GM18502 (cell line): ENCODE measurements at regions not wholly inside any gene's neighbourhood (a gene's known extent, or its start where the extent isn't known, plus 50 kb on each side); places are given as distances from the start of the nearest gene placed in this dataset.

Experiments used
- ATAC-seq: cut with Tn5 transposase; IDR thresholded peaks from one replicate; pipeline ENCODE4 v1.9.1; 2021; ENCODE audit warnings: mild to moderate bottlenecking; ENCODE audit not compliant: unreplicated experiment, poor library complexity

DNA sequence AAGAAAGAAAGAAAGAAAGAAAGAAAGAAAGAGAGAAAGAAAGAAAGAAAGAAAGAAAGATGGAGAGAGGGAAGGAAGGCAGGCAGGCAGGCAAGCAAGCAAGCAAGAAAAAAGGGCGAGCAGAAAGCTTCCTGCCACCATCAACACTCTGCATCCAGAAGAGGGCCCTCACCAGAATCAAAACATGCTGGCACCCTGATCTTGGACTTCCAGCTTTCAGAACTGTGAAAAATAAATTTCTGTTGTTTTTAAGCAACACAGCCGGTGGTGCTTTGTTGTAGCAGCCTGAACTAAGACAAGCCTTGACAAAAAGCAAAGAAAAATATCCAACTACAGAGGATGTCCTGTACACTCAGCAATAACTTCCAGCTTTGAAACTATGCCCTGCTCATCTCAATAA is 401.7 kb downstream of the LRATD1 start:
- no peak for ATAC-seq

DNA sequence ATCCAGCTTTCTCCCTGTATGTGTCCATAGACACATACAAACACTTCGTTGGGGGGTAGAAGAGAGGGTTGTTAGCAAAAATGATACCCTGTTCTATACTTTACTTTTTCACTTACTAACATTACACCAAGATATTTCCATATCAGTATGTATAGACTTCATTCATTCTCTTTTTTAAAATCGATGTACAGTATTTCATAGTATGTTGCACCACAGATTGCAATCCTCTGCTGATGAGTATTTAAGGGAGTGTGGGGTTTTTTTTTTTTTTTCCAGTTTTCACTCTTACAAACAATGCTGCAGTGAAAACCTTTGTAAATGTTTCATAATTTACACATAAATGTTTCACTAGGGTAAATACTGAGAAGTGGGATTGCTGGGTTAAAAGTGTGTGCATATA is 402.3 kb downstream of the LRATD1 start:
- no peak for ATAC-seq

DNA sequence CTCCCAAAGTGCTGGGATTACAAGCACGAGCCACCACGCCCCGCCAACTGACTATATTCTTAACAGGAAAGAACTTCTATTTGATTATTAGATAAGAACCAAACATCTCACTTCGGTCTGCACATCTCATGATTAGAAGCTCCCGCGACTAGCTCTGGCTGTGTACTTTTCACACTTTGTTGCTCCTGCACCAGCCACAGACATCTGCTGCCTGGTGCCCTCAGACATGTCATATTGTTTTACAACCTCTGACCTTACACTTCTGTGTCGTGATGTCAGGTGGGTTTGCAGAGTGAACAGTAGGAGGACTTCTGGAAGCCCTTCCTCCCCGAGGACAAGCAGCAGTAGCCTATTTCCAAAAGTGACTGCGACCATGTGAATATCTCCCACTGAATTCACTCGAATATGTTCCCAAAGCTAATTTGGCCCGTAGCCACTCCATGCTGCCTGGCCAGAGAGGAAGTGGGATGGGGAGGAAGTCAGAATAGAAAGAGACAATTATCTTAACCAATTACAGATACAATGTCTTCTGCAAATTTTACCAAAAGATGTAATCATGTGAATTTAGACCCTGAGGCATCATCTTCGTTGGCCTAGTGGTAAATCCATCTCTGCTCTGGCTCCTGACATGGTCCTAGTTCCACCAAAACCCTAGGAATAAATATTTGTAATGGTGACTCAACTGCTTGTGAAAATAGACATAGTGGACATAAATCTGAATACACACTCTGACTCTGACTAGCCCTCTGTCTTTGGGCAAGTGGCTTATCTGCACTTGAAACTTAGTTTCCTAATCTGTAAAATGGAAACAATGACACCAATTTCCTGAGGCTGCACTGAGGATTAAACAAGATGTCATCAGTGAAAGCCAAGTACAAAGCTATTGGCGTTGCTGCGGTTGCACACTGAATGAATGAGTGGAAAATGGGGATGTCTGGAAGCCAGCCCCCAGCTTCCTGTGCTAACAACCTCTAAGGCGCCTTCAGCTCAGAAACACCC is 406.1 kb downstream of the LRATD1 start:
- no peak for ATAC-seq

DNA sequence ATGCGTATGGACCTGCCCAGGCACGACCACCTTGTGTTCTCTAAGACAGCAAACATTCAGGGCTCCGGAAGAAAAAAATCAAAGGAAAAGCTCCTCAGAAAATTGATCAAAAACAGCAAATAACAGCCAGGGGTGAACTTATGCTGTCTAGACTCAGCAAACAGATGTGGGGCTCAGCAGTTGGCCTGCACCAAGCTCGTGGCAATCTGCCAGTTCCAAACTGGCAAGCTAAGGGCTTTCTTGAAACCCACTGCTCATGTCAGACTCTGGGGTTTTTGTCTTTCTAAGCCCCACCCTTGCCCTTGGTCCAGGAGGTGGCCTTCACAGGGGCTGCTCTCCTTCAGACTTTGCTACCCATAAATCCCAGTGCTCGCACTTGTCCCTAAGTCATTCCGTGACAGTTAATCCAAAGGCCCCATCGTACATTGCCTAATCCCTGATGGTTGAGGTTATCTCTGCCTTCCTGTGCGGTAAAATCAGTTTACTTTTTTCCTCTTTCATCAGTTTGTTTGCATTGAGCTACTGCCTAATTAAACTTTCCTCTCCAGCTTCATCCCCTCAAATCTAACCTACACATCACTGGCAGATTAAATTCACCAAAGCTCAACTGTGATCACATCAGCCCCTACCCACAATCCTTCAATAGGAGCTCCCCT is 408.0 kb downstream of the LRATD1 start:
- no peak for ATAC-seq

DNA sequence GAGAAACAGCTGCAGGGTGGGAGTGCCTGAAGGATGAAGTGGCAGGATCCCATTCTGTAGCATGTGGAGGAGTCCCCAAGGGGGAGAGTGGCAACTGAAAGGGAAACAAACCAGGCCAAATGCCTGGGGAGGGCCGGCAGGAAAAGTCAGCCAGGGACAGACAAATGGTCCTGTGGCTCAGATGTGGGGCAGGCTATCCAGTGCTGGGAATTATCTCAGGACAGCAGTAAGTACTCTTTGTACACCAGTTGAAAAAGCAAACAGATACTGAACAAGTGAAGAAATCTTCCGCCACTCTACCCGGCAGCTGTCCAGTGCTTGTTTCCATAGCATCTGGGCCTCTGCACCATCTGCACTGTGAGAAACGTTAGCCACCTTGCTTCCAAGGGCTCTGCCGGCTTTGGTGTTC is 408.9 kb downstream of the LRATD1 start:
- ATAC-seq = no peak

DNA sequence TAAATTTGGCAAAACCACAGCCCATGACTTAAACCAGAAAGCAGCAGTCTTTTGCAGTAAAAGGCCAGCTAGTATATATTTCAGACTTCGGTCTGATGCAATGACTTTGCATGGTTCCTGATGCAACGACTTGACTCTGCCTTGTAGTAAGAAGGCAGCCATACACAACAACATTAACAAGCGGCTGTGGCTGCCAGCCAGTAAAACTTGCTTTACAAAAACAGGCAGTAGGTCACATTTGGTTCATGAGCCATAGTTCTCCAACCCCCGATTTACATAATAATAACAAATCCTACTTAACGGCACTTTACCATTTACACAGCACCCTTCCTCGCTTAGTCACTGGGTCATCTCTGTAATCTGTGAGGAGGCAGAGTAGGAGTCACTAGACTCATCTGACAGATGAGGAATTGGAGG is 410.3 kb downstream of the LRATD1 start:
- ATAC-seq = no peak

DNA sequence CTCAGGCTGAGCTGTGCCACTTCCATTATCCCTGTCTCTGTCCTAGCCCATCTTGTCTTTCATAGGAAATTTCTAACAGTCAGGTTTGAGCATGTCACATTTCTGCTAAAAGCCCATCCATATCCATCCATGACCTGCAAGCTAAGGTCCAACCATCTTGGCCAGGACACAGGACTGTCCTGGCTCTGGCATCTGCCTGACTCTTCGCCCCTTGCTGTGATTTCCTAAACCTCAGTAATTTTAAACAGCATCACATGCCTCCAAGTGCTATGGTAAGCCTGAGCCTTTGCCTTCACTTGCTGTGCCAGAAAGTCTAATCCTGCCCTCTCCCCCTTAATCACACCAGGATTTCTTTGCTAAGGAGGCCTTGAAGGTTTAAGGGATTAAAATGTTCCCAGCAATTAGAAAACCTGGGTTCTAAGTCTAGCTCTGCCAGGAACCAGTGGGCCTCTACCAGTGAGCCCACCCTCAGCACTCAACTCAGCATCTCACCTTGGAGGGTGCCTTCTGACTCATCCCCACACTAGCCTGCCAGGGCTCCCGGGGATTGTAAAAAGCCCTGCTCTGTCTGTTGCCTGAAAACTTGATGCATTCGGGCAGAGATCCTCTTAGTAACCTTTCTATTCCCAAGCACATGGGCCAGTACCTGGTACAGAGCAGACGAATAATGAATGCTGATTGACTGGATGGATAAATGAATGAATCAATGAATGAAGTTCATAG is 411.0 kb downstream of the LRATD1 start:
- ATAC-seq = no peak

DNA sequence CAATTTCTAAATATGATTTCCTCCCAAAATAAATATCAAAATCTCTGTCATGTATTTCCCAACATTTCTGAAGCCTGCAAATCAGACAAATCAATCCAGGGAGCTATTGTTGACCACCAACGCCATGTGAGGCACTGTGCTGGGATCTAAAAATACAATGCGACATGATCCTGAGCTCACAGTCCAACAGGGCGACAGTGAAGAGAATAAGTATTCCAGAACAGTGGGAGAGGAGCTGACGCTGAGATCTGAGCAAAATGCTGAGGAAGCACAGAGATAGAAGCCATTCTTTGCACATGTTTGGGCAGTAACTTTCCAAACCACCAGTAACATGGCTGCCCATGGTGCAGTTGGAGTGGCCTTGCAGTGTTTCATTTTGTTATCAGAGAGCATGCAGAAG is 412.5 kb downstream of the LRATD1 start:
- ATAC-seq = no peak

DNA sequence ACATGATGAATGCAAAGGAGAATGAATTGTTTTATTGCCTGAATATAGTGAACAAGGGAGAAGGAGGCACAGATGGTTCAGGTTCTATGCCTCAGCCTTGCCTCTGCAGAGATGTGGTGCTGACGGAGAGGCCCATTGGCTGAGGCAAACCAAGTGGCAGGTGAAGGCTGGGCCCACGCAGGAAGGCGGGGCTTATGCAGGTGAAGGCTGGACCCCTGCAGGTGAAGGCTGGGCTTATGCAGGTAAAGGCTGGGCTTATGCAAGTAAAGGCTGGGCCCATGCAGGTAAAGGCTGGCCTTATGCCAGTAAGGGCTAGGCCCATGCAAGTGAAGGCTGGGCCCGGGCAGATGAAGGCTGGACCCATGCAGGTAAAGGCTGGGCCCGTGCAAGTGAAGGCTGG is 414.7 kb downstream of the LRATD1 start:
- ATAC-seq = no peak

DNA sequence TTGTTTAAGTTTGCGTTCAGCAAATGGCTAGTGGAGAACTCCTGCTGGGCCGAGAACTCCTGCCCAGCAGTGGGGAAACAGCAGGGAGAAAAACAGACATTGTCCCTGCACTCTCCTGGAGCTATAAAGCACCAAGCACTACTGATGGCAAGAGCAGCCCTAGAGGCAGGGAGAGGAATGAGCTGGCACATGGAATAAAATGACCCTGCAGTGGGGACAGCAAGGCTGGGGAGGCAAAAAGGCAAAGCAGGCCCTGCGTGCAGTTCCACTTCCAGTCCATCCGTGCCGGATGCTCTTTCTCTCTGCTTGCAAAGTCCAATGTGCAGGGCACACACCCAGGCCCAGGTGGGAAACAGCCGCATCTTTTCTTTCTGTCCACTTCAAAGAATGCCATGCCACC is 415.5 kb downstream of the LRATD1 start:
- no peak for ATAC-seq

DNA sequence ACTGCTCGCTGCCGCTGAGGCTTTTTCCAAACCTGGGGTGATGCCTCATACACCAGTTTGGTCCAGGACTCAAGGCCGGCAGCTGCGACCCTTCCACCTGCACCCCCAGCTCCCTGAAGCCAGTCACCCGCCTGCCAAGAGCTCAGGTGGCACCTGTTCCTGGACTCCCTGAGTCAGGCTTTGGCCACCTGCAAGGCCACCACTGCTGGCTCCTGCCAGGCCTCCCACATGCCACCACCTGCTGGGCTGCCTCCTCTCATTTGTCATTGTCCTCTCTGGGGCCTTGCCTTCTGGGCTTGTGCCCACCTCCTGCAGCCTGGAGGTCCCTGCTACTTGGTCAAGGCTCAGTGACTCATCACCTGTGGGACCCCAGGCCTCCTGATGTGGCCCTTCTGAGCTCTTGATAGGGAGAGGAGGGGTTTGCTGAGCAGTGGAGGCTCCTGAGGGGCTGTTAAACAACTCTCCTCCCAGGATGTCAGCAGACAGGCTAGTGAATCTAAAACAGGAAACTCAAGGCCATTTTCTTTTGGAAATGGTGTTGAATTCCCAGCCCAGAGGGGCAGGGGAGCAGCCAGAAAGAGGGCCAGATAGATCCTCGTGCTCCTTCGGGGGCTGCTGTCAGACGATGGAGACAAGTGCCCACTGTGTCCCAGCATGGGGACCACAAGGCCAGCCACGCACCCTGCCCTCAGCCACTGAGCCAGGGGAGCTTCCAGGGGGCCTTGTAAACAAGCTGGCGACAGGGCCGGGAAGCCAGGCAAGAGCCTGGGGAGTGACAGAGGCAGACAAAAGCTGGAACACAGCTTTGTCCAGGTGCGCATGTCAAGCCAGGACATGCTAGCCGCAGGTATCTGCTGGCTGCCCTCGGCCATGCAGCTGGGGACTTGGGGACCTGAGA is 416.8 kb downstream of the LRATD1 start:
- no peak for ATAC-seq

DNA sequence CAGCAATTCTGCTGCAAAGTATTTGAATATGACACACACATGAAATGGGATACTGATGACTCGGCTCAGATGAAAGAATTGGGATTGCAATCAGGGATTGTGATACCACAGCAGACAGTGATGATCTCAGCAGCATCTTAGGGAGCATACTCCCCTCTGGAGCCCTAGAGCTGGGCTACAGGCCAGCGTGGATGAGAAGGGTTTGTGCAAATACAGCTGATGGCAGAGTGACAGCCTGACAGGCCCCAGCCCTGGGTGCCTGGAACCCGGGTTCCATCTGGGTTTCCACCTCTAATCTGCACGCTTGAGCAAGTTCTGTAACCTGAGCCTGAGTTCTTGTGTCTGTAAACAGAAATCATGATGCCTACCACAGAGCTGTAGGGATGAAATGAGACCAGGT is 418.0 kb downstream of the LRATD1 start:
- no peak for ATAC-seq

DNA sequence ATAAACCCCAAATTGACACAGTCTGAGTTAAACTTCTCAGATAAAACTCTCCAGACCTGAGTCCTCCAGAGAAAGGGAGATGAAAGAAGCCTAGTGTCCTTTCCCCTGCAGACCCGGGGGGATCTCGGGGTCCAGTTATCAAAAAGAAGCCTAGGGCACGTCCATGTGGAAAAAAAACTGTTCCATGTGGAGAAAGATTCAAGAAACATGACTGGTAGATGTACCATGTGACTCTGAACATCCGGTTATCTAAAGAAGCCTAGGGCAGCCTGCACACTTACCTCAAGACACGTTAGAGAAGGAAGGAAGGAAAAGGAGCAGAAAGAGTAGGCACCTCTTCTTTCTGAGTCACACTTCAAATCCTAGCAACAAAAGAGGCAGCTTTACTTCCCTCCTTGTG is 421.0 kb downstream of the LRATD1 start:
- no peak for ATAC-seq

DNA sequence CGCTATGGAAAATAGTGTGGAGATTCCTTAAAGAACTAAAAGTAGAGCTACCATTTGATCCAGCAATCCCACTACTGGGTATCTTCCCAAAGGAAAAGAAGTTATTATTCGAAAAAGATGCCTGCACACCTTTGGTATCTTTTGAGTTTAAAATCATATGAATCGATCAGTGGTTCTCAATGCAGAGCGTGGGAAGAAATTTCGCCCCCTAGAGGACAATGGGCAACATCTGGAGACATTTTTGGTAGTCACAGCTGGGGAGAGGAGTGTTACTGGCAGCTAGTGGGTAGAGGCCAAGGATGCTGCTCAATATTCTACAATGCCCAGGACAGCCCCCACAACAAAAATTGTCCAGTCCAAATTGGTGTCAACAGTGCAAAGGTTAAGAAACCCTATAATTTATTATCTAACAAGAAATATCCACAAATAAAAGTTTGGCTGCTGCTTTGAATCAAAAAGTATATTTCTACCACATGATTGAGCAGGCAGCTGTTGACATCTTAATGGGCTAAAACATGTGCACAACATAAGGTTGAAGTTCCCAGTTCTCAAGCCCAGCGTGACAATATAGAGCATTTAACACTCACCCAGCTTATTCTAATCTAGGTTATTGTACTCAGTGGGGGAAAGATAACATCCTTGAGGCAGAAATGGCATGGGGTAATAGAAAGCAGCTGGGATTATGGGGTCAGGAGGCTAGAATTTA is 425.7 kb downstream of the LRATD1 start:
- peak; percentile 64 for ATAC-seq

DNA sequence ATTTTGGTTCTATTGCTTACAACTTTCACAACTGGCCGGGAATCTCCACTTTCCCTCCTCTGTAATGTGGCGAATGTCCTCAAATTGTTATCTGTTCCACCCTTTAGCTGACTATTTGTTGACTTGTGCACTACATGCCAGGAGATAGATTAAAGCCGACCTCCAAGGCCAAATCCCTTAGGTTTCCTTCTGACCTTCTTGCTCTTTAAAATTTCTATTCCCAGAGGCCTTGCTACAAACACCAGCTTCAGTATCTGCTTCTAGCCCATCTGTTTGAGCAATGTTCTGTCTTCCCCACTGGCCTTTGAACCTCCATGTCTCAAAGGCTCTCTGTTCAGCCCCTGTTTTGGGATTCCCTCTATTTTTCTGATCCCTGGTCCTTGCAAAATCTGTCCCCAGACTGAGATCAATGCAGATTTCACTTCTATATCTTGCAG is 426.2 kb downstream of the LRATD1 start:
- ATAC-seq = no peak

DNA sequence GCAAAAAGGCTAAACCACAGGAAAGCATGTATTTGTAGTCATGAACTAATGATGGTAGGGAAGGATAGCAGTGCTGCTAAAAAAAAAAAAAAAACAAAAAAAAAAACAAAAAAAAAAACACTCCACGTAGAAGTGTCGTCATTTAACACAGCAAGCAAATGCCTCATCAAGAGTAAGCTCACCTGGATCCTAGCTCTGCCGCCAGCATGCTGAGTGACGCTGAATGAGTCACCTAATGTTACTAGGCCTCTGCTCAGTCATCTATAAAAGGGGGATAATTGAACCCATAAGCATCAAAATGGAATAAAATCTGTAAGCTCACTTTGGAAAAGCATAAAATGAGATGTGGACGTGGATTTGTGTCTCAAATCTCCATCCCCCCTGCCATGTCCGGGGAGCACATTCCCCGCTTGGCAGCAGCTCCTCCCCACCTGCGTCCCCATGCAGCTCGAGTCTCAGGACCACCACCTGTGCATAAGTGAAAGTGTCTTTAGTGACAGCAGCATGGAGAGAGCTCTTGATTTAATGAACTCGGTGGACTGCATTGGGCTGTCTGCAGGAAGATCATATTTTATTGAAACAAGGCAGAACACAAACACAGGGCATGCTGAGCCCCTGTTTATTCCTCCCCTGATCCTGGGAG is 427.5 kb downstream of the LRATD1 start:
- no peak for ATAC-seq

DNA sequence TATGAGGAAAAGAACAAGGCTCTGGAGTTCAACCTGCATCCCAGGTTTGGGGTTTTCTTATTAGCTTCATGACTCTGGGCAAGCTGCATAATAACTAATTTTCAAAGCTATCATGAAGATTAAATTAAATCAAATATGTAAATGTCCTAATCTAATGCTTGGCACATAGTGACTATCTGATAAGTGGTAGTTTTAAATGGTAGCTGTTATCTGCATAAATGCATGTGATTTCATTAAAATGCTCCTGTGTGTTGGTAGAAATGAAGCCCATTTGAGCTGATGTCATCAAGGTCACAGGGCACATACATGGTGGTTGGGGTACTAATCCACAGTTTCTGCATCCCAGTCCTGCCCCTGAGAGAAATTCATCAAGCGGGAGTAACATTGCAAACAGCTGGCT is 428.8 kb downstream of the LRATD1 start:
- no peak for ATAC-seq

DNA sequence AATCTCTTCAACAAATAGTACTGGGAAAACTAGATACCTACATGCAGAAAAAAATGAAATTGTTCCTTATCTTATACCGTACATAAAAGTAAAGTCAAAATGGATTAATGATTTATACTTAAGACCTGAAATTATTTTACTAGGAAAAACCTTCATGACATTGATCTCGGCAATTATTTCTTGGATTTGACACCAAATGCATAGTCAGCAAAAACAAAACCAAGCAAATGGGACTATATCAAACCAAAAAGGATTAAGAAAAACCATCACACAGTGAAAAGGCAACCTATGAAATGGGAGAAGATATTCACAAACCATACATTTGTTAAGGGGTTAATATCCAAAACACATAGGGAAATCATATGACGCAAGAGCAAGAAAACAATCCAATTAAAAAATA is 433.6 kb downstream of the LRATD1 start:
- no peak for ATAC-seq

DNA sequence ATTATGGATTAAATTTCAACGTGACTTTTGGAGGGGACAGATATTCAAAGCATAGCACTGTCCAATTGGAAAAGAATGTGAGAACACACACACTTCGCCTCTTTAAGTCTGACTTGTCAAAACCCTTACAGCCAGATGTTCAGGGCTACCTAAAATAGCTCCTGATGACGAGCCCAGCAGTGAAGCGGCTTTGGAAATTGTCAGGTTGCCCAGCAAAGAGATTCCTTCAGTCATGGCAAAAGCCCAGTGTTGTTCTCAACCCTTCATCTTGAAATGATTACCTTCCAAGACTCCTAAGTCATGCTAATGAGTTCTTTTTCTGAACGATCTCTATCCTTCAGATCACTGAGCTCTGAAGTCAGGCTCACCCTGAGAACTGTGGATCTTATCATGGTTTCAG is 436.6 kb downstream of the LRATD1 start:
- no peak for ATAC-seq
